ENCODE measurements at regions not wholly inside any gene's neighbourhood (a gene's known extent, or its start where the extent isn't known, plus 50 kb on each side); places are given as distances from the start of the nearest gene placed in this dataset.
"Not testable (repeated sequence)": the region's sequence is repeated elsewhere in the genome, so short reads cannot be mapped to it uniquely, and the experiment has no call there.

DNA sequence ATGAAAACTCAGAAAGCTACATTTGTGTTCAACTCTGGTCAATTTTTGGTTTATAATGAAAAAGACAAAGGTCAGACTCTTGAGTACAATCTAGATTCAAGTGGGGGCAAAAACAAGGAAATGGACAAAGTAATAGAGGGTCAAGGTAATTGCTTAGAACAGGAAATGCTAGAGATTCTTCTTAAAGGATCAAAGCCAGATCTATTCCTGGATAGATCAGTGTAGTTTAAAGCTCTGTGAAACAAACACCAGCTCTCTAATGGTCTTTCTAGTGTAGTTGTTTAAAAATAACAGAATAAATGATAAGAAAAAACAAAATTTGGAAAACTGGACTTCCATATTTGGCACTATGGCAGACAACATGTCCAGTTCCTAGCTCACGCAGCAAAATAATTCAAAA is 70.7 kb upstream of the SLC8A3 start:
- Histone ChIP-seq H3K4me1 (ENCODE audit: insufficient read depth, low read length) (no peaks in the 10 kb centered on the region), H3K9me3 (ENCODE audit: low read depth, low read length) (no peaks in the 10 kb centered on the region), H2AFZ (ENCODE audit: low read length) (no peak overlapping the region), H3K79me2 (ENCODE audit: insufficient read depth, low read length) (no peaks in the 10 kb centered on the region), H4K20me1 (ENCODE audit: insufficient read depth, low read length) (no peaks in the 10 kb centered on the region), H3K27ac (ENCODE audit: low read depth, low read length) (no peak overlapping the region), H3K4me3 (ENCODE audit: insufficient read depth, low read length) (no peak overlapping the region), H3K4me2 (ENCODE audit: insufficient read depth, low read length) (no peak overlapping the region), H3K36me3 (ENCODE audit: insufficient read depth, low read length) (no peaks in the 10 kb centered on the region), H3K27me3 (ENCODE audit: insufficient read depth, low read length) (peaks cover 14% of the 10 kb centered on the region)
- DNase-seq (ENCODE audit: insufficient read length, low spot score, missing footprints) = peak; percentile 53
- TF ChIP-seq, protein P1, sequence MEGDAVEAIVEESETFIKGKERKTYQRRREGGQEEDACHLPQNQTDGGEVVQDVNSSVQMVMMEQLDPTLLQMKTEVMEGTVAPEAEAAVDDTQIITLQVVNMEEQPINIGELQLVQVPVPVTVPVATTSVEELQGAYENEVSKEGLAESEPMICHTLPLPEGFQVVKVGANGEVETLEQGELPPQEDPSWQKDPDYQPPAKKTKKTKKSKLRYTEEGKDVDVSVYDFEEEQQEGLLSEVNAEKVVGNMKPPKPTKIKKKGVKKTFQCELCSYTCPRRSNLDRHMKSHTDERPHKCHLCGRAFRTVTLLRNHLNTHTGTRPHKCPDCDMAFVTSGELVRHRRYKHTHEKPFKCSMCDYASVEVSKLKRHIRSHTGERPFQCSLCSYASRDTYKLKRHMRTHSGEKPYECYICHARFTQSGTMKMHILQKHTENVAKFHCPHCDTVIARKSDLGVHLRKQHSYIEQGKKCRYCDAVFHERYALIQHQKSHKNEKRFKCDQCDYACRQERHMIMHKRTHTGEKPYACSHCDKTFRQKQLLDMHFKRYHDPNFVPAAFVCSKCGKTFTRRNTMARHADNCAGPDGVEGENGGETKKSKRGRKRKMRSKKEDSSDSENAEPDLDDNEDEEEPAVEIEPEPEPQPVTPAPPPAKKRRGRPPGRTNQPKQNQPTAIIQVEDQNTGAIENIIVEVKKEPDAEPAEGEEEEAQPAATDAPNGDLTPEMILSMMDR (IDR thresholded peaks at IDR 0.05; ENCODE audit: extremely low read depth, low read depth, low read length) = no peak

DNA sequence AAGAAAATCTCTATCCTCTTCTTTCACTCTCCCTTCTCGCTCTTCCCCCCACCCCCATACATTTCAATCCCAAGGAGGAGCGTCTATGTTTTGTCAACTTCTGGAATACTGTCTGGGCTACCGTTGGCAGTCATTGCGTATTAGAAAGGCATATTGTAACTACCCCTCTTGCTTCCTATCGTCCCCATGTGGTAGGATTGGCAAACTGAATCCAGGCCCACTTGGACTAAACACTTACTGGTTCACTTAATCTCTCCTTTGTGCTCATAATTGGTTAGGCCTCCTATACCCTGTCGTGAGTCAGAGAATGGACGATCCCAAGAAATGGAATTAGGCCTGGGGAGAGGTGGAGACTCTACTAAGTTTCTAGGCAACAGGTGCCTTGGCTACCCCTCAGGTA is 68.8 kb upstream of the SLC8A3 start:
- H3K27me3 ChIP-seq (ENCODE audit: insufficient read depth, low read length) = peaks cover 23% of the 10 kb centered on the region
- H3K36me3 ChIP-seq (ENCODE audit: insufficient read depth, low read length) = no peaks in the 10 kb centered on the region
- no peaks in the 10 kb centered on the region for H3K79me2 ChIP-seq (ENCODE audit: insufficient read depth, low read length)
- H3K4me1 ChIP-seq (ENCODE audit: insufficient read depth, low read length) = no peaks in the 10 kb centered on the region
- no peak overlapping the region for H2AFZ ChIP-seq (ENCODE audit: low read length)
- TF ChIP-seq, protein P1 (IDR thresholded peaks at IDR 0.05; ENCODE audit: extremely low read depth, low read depth, low read length) = peak; percentile 24
- no peaks in the 10 kb centered on the region for H3K9me3 ChIP-seq (ENCODE audit: low read depth, low read length)
- H3K4me3 ChIP-seq (ENCODE audit: insufficient read depth, low read length) = no peak overlapping the region
- no peak overlapping the region for H3K4me2 ChIP-seq (ENCODE audit: insufficient read depth, low read length)
- DNase-seq (ENCODE audit: insufficient read length, low spot score, missing footprints) = no peak
- H3K27ac ChIP-seq (ENCODE audit: low read depth, low read length) = no peak overlapping the region
- H4K20me1 ChIP-seq (ENCODE audit: insufficient read depth, low read length) = no peaks in the 10 kb centered on the region

DNA sequence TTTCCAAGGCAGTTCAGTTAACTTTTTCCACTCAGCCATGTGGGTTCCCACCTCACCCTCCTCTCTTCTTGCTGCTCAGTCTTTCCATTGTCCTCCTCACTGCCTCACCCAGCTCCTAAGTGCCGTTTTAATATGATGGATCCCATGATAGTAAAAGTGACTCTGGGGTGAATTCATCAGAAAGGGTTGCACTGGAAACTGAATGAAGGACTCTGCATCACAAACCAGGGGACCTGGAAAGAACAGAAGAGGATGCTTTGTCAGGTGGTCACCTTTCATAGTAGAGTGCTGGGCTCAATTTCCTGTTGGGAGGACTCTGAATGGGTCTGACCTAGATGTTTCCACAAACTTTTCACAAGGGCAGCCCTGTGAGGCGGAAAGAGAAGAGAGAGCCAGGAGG is 67.8 kb upstream of the SLC8A3 start:
- Histone ChIP-seq H3K27ac (ENCODE audit: low read depth, low read length) (no peak overlapping the region), H3K27me3 (ENCODE audit: insufficient read depth, low read length) (peaks cover 20% of the 10 kb centered on the region), H3K4me1 (ENCODE audit: insufficient read depth, low read length) (no peaks in the 10 kb centered on the region), H3K4me2 (ENCODE audit: insufficient read depth, low read length) (no peak overlapping the region), H2AFZ (ENCODE audit: low read length) (no peak overlapping the region), H3K4me3 (ENCODE audit: insufficient read depth, low read length) (no peak overlapping the region), H3K9me3 (ENCODE audit: low read depth, low read length) (no peaks in the 10 kb centered on the region), H3K36me3 (ENCODE audit: insufficient read depth, low read length) (no peaks in the 10 kb centered on the region), H4K20me1 (ENCODE audit: insufficient read depth, low read length) (no peaks in the 10 kb centered on the region), H3K79me2 (ENCODE audit: insufficient read depth, low read length) (no peaks in the 10 kb centered on the region)
- TF ChIP-seq, protein P1 (IDR thresholded peaks at IDR 0.05; ENCODE audit: extremely low read depth, low read depth, low read length) = no peak
- no peak for DNase-seq (ENCODE audit: insufficient read length, low spot score, missing footprints)

DNA sequence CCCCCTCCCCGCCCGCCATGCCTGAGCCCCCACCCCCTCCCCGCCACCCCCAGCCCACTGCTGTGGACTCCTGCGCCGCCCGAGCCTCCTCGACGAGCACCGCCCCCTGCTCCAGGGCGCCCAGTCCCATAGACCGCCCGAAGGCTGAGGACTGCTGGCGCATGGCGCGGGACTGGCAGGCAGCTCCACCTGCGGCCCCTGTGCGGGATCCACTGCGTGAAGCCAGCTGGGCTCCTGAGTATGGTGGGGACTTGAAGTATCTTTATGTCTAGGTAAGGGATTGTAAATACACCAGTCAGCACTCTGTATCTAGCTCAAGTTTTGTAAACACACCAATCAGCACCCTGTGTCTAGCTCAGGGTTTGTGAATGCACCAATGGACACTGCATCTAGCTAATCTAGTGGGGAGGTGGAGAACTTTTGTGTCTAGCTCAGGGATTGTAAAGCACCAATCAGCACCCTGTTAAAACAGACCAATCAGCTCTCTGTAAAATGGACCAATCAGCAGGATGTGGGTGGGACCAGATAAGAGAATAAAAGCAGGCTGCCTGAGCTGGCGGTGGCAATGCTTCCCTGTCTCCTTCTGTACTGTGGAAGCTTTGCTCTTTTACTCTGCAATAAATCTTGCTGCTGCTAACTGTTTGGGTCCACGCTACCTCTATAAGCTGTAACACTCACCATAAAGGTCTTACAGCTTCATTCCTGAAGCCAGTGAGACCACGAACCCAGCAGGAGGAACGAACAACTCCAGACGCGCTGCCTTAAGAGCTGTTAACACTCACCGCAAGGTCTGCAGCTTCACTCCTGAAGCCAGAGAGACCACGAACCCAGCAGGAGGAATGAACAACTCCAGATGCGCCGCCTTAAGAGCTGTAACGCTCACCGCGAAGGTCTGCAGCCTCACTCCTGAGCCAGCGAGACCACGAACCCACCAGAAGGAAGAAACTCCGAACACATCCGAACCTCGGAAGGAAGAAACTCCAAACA is 66.6 kb upstream of the SLC8A3 start:
- not testable (repeated sequence) for H3K4me2 ChIP-seq (ENCODE audit: insufficient read depth, low read length); H3K4me3 ChIP-seq (ENCODE audit: insufficient read depth, low read length); H4K20me1 ChIP-seq (ENCODE audit: insufficient read depth, low read length); DNase-seq (ENCODE audit: insufficient read length, low spot score, missing footprints); H3K27ac ChIP-seq (ENCODE audit: low read depth, low read length); H3K9me3 ChIP-seq (ENCODE audit: low read depth, low read length); H3K79me2 ChIP-seq (ENCODE audit: insufficient read depth, low read length); H2AFZ ChIP-seq (ENCODE audit: low read length); H3K36me3 ChIP-seq (ENCODE audit: insufficient read depth, low read length); H3K4me1 ChIP-seq (ENCODE audit: insufficient read depth, low read length)
- peaks cover 20% of the 10 kb centered on the region for H3K27me3 ChIP-seq (ENCODE audit: insufficient read depth, low read length)

Data from osteoblast (primary cell).